ENCODE measurements at regions not wholly inside any gene's neighbourhood (a gene's known extent, or its start where the extent isn't known, plus 50 kb on each side); places are given as distances from the start of the nearest gene placed in this dataset.

DNA sequence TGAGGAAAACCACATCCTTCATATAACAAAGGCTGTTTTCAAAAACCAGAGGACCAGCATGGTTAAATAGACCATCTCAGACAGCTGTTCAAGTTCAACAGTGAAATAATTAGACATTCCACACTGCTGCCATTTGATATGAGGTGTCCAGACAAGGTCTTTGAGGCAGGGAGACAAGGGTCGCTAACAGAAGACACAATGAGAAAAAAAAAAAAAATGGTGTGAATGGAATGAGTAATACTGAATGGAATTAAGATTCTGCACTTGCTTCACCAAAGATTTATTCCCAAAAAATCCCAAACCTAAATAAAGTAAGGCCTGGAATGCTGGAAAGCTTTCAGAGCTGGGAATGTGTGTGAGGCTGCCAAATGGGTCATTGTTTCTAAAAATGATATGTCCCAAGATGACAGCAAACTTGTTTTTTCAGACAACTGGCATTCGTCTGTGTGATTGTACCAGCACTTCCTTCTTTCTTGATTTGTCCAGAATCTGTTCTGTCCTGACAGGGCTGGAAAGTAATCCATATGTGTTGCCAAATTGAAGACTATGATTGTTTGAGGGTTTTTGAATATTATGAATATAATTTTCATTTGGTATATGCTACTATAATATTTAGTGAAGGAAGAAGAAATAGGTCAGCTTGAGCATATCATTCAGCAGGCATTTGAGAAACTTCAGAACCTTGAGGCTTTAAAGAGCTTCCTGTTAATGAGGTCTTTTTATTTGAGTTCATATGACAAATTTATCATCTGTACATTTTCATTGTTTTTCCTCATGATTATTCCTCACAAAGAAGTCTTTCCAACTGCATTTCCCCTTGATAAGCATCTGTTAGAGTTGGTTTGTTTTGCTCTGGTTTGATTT lies 85.2 kb upstream of the ITGA4 start:
- no peak overlapping the region for H3K9ac ChIP-seq
- no peaks in the 10 kb centered on the region for H3K36me3 ChIP-seq
- no peaks in the 10 kb centered on the region for H3K27me3 ChIP-seq
- TF ChIP-seq CTCF (IDR thresholded peaks at IDR 0.05): no peak
- TF ChIP-seq EZH2phosphoT487 (IDR thresholded peaks at IDR 0.05): no peak
- TF ChIP-seq EZH2 (IDR thresholded peaks at IDR 0.05): no peak
- Mint-ChIP-seq H3K9me3 (no peaks in the 10 kb centered on the region), H3K4me3 (no peak overlapping the region), H3K4me1 (peaks cover 2% of the 10 kb centered on the region), H3K36me3 (no peaks in the 10 kb centered on the region), H3K27ac (no peak overlapping the region), H3K27me3 (ENCODE audit: insufficient read depth, low read depth) (no peaks in the 10 kb centered on the region)
- H2AFZ ChIP-seq (replicated peaks): no peak overlapping the region
- DNase-seq (ENCODE audit: low spot score): no peak
- H3K79me2 ChIP-seq (ENCODE audit: low read depth): no peaks in the 10 kb centered on the region
- peaks cover 6% of the 10 kb centered on the region for H3K4me1 ChIP-seq
- no peaks in the 10 kb centered on the region for H3K9me3 ChIP-seq (ENCODE audit: low read depth)
- H3F3A ChIP-seq (ENCODE audit: low read depth): no peaks in the 10 kb centered on the region
- H3K27ac ChIP-seq: no peak overlapping the region
- H3K4me3 ChIP-seq: no peak overlapping the region
- H3K4me2 ChIP-seq: no peak overlapping the region
- H4K20me1 ChIP-seq (ENCODE audit: low read depth): no peaks in the 10 kb centered on the region

GRCh38 chr2:181372646-181373040 lies 84.5 kb upstream of the ITGA4 start:
- H3K4me3 Mint-ChIP-seq: no peak overlapping the region
- Histone ChIP-seq H3K27ac (no peak overlapping the region), H3K4me2 (no peak overlapping the region), H3K9ac (no peak overlapping the region), H3K79me2 (ENCODE audit: low read depth) (no peaks in the 10 kb centered on the region), H3K4me1 (peaks cover 6% of the 10 kb centered on the region), H2AFZ (replicated peaks) (no peak overlapping the region), H3K27me3 (no peaks in the 10 kb centered on the region), H3K9me3 (ENCODE audit: low read depth) (no peaks in the 10 kb centered on the region), H3K4me3 (no peak overlapping the region), H3F3A (ENCODE audit: low read depth) (no peaks in the 10 kb centered on the region), H3K36me3 (no peaks in the 10 kb centered on the region), H4K20me1 (ENCODE audit: low read depth) (no peaks in the 10 kb centered on the region)
- H3K36me3 Mint-ChIP-seq: no peaks in the 10 kb centered on the region
- H3K27me3 Mint-ChIP-seq (ENCODE audit: insufficient read depth, low read depth): no peaks in the 10 kb centered on the region
- peaks cover 2% of the 10 kb centered on the region for H3K4me1 Mint-ChIP-seq
- H3K27ac Mint-ChIP-seq: no peak overlapping the region
- H3K9me3 Mint-ChIP-seq: no peaks in the 10 kb centered on the region
- no peak for DNase-seq (ENCODE audit: low spot score)
- no peak for TF ChIP-seq EZH2phosphoT487 (IDR thresholded peaks at IDR 0.05)
- TF ChIP-seq EZH2 (IDR thresholded peaks at IDR 0.05): no peak
- TF ChIP-seq CTCF (IDR thresholded peaks at IDR 0.05): no peak

GRCh38 chr2:181374781-181375675 lies 82.2 kb upstream of the ITGA4 start:
- Histone ChIP-seq H3K27me3 (no peaks in the 10 kb centered on the region), H3K4me1 (peaks cover 6% of the 10 kb centered on the region), H3K4me3 (no peak overlapping the region), H4K20me1 (ENCODE audit: low read depth) (no peaks in the 10 kb centered on the region), H3K36me3 (no peaks in the 10 kb centered on the region), H3K4me2 (no peak overlapping the region), H3K9ac (no peak overlapping the region), H3K27ac (no peak overlapping the region), H3K9me3 (ENCODE audit: low read depth) (no peaks in the 10 kb centered on the region), H3F3A (ENCODE audit: low read depth) (no peaks in the 10 kb centered on the region), H2AFZ (replicated peaks) (peak overlapping the region; percentile 69), H3K79me2 (ENCODE audit: low read depth) (no peaks in the 10 kb centered on the region)
- Mint-ChIP-seq H3K27ac (no peak overlapping the region), H3K4me3 (no peak overlapping the region), H3K9me3 (no peaks in the 10 kb centered on the region), H3K36me3 (no peaks in the 10 kb centered on the region), H3K4me1 (peaks cover 2% of the 10 kb centered on the region), H3K27me3 (ENCODE audit: insufficient read depth, low read depth) (no peaks in the 10 kb centered on the region)
- no peak for DNase-seq (ENCODE audit: low spot score)
- TF ChIP-seq CTCF (IDR thresholded peaks at IDR 0.05): no peak
- TF ChIP-seq EZH2phosphoT487 (IDR thresholded peaks at IDR 0.05): no peak
- no peak for TF ChIP-seq EZH2 (IDR thresholded peaks at IDR 0.05)

Measured in neural progenitor cell (in vitro differentiated cells).